T-cell (primary cell): ENCODE measurements at regions not wholly inside any gene's neighbourhood (a gene's known extent, or its start where the extent isn't known, plus 50 kb on each side); places are given as distances from the start of the nearest gene placed in this dataset.

Source experiments
- ATAC-seq, 4 experiments: fragments of 200-7000 bp in 3 of 4; fragments of 150-1000 bp in 1 of 4; cut with Tn5 transposase; replicated peaks in 1 of 4; 1 replicate in 3 of 4; 2 replicates in 1 of 4; pipeline ENCODE4 v1.10.0; 2021; ENCODE audit warnings: moderate library complexity in 3 of 4, mild to moderate bottlenecking in 2 of 4, moderate number of reproducible peaks in 1 of 4
- CTCF ChIA-PET, 2 donors: fragments of 300-600 bp; sonication (Branson Sonifier 250); formaldehyde crosslinking; loops; one replicate each; lab custom pipeline; 2022; ENCODE audit warnings: antibody characterized with exemption in 2 of 2; lab: Charles Lee
- POLR2A ChIA-PET, 2 donors: fragments of 300-600 bp; sonication (Branson Sonifier 250); formaldehyde crosslinking; loops; one replicate each; lab custom pipeline; 2022; ENCODE audit warnings: antibody characterized with exemption in 2 of 2; lab: Charles Lee
- DNase-seq, 35 experiments: peaks; one replicate each; pipeline versions ENCODE4 v3.0.0 to v3.0.0-alpha.2; 2013 to 2023
- H3K27ac ChIP-seq: one replicate; pipeline ENCODE4 v1.5.1; 2013; ENCODE audit warnings: low read length
- H3K27me3 ChIP-seq, 2 experiments: replicated peaks in 1 of 2; 1 replicate in 1 of 2; 2 replicates in 1 of 2; pipeline versions ENCODE4 v1.6.1 to v1.7.0; 2013; ENCODE audit warnings: low read length in 1 of 2, mixed read lengths in 1 of 2; ENCODE audit not compliant: control insufficient read depth in 2 of 2, insufficient read depth in 2 of 2; ENCODE audit errors: extremely low read depth in 1 of 2
- H3K36me3 ChIP-seq, 2 donors: 1 replicate in 1 of 2; 2 replicates in 1 of 2; pipeline versions ENCODE4 v1.6.1 to v1.7.0; 2013; ENCODE audit warnings: low read length in 1 of 2; ENCODE audit not compliant: control insufficient read depth in 2 of 2, insufficient read depth in 1 of 2; ENCODE audit errors: extremely low read depth in 1 of 2
- H3K4me1 ChIP-seq, 2 experiments: 1 replicate in 1 of 2; 2 replicates in 1 of 2; pipeline versions ENCODE4 v1.6.1 to v1.7.0; 2013; ENCODE audit warnings: low read length in 2 of 2, mixed read lengths in 1 of 2; ENCODE audit not compliant: insufficient read depth in 2 of 2, control insufficient read depth in 1 of 2; ENCODE audit errors: extremely low read depth in 1 of 2
- H3K4me3 ChIP-seq, 2 donors: 1 replicate in 1 of 2; 2 replicates in 1 of 2; pipeline versions ENCODE4 v1.5.1 to v1.7.0; 2013; ENCODE audit warnings: mild to moderate bottlenecking in 2 of 2, low read length in 1 of 2, moderate library complexity in 1 of 2; ENCODE audit not compliant: control insufficient read depth in 1 of 2; ENCODE audit errors: extremely low read depth in 1 of 2
- H3K9me3 ChIP-seq: 2 replicates; pipeline ENCODE4 v1.7.0; 2013
- H3K27ac Mint-ChIP-seq, 2 donors: one replicate each; pipeline ENCODE4 v1.8.0; 2020 to 2021; ENCODE audit warnings: mild to moderate bottlenecking in 2 of 2, mixed read lengths in 2 of 2
- H3K27me3 Mint-ChIP-seq, 2 donors: one replicate each; pipeline ENCODE4 v1.8.0; 2021 to 2022; ENCODE audit warnings: mixed read lengths in 2 of 2
- H3K36me3 Mint-ChIP-seq: one replicate; pipeline ENCODE4 v1.8.0; 2021; ENCODE audit warnings: mixed read lengths
- H3K4me1 Mint-ChIP-seq, 3 donors: one replicate each; pipeline ENCODE4 v1.8.0; 2020 to 2022; ENCODE audit warnings: mixed read lengths in 3 of 3, mild to moderate bottlenecking in 1 of 3
- H3K4me3 Mint-ChIP-seq, 3 donors: one replicate each; pipeline ENCODE4 v1.8.0; 2020 to 2022; ENCODE audit warnings: mild to moderate bottlenecking in 3 of 3, mixed read lengths in 3 of 3, moderate library complexity in 3 of 3
- H3K9me3 Mint-ChIP-seq, 3 donors: one replicate each; pipeline ENCODE4 v1.8.0; 2020 to 2022; ENCODE audit warnings: mixed read lengths in 3 of 3
- WGBS: methylation state at CpG from one replicate; pipeline ENCODE4 v1.1.5; 2013; ENCODE audit warnings: missing lambda C conversion rate; ENCODE audit not compliant: insufficient coverage; 5-methylcytosine and 5-hydroxymethylcytosine counted together

DNA sequence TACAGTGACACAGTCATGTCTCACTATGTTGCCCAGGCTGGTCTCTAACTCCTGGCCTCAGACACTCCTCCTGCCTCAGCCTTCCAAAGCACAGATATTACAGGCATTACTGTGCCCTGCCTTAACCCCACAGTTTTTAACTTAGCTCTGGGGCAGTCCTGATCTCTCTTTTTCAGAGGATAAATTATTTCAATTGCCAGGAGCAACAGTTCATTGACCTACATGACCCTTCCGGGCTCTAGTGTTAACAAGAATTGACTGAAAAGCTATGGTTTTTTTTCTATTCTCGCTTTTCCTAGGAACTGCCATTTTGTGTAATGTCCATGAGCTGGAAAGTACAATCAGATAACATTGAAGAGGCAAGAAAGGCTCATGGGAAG lies 92.8 kb downstream of the HNRNPLL start:
- H3K27ac ChIP-seq = no peak overlapping the region
- Mint-ChIP-seq H3K4me1 (peaks cover 4 to 5% (median 5%) of the 10 kb centered on the region in 3 donors), H3K27me3 (peaks cover 0 to 8% of the 10 kb centered on the region in 2 donors), H3K36me3 (no peaks in the 10 kb centered on the region), H3K9me3 (no peaks in the 10 kb centered on the region), H3K27ac (no peak overlapping the region), H3K4me3 (no peak overlapping the region)
- ChIA-PET POLR2A (no interaction called here), CTCF (interaction anchor here (0.5 to 3.4 kb wide), 7 partner anchors 144 to 528 kb away, joined by 3 to 113 read pairs (median 4); no protein-coding TSS in a partner anchor)
- DNase-seq (no peak), ATAC-seq (no peak)
- no peaks in the 10 kb centered on the region for H3K9me3 ChIP-seq
- H3K27me3 ChIP-seq = peaks cover 0 to 13% of the 10 kb centered on the region in 2 experiments
- no peaks in the 10 kb centered on the region for H3K36me3 ChIP-seq
- H3K4me3 ChIP-seq = no peak overlapping the region
- peaks cover 0 to 6% of the 10 kb centered on the region in 2 experiments for H3K4me1 ChIP-seq
- WGBS = no CpG with 5 or more reads among the region's 2 CpGs

DNA sequence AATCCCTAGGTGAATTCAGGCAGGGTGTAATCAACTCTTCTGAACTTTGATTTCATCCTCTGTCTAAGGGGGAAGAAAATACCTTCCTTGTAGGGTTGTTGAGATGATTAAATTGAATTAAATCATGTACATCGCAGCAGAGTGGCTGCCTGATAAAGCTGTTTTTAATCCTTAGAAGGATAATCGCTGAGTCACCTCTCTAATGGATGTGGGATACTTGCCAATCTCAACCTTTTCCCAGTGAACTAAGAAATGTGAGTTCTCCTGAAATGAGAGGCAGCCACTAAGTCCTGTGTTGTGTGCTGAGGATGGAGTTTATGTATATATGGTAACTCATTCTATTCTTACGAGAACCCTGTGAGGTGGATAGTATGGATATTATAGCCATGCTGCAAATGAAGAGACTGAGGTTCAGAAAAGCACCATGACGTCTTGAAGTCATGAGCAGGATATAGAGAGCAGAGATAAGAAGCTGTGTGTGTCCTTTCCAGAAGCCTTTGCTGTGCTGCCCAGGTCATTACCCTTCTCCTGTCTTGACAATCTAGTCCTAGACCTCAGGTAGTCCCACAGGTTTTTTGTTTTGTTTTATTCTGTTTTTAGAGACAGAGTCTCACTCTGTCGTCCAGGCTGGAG lies 93.3 kb downstream of the HNRNPLL start:
- Mint-ChIP-seq H3K4me3 (no peak overlapping the region), H3K9me3 (no peaks in the 10 kb centered on the region), H3K27me3 (peaks cover 0 to 8% of the 10 kb centered on the region in 2 donors), H3K27ac (no peak overlapping the region), H3K4me1 (peaks cover 4 to 5% (median 5%) of the 10 kb centered on the region in 3 donors), H3K36me3 (no peaks in the 10 kb centered on the region)
- Histone ChIP-seq H3K36me3 (no peaks in the 10 kb centered on the region), H3K4me1 (peaks cover 0 to 6% of the 10 kb centered on the region in 2 experiments), H3K9me3 (no peaks in the 10 kb centered on the region), H3K27ac (no peak overlapping the region), H3K4me3 (no peak overlapping the region), H3K27me3 (peaks cover 0 to 13% of the 10 kb centered on the region in 2 experiments)
- ChIA-PET CTCF (interaction anchor here (0.5 to 3.4 kb wide), 10 partner anchors 126 to 527 kb away, joined by 3 to 113 read pairs (median 4); no protein-coding TSS in a partner anchor), POLR2A (no interaction called here)
- WGBS = 100% methylated on average over 1 of the region's 5 CpGs
- ATAC-seq = no peak
- DNase-seq = no peak

DNA sequence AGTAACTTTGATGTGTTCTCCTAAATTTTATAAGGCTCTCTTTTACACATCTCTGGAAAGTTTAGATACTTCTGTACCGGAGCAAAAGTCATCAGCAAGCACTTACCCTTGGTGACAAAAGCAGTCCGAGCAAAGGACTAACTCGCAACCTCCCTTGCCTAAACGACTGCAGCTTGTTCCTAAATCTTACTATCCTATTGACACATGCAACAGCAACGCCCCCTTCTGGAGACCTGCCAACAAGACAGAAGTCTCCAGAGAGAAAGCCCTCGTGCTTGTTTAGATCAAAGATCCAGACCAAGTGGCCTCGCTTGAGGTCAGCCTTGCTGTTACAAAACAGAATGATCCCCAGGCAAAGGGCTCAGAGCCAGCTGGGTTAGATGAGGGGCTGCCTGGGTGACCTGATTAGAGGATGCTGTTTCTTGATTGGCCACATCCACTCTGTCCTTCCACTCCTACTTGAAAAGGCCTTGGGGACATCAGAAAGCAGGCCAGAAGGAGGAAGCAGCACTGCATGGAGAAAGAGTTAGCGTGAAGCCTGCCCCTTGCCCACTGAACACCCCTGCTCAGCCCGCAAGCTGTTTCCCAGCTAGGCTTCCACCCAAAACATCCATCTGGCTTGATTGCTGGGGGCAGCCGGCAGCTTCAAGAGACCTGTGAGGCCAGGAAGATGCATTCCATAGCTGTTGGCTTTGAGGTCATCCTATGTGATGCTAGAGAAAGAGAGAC lies 94.3 kb downstream of the HNRNPLL start:
- DNase-seq = peak; percentile 40 to 85 (median 72)
- ChIA-PET CTCF (interaction anchor here (0.5 to 3.4 kb wide), 40 partner anchors 10 to 534 kb away, joined by 3 to 113 read pairs (median 4); no protein-coding TSS in a partner anchor), POLR2A (interaction anchor here (0.6 to 0.8 kb wide), 4 partner anchors 134 to 193 kb away, joined by 3 to 4 read pairs (median 3); no protein-coding TSS in a partner anchor)
- H3K27me3 Mint-ChIP-seq = peaks cover 0 to 8% of the 10 kb centered on the region in 2 donors
- H3K27ac ChIP-seq = no peak overlapping the region
- ATAC-seq = peak; percentile 55 to 81 (median 68)
- no peak overlapping the region for H3K27ac Mint-ChIP-seq
- peaks cover 0 to 17% of the 10 kb centered on the region in 2 experiments for H3K27me3 ChIP-seq
- no peak overlapping the region for H3K4me3 Mint-ChIP-seq
- H3K4me1 ChIP-seq = peaks cover 0 to 6% of the 10 kb centered on the region in 2 experiments
- no peaks in the 10 kb centered on the region for H3K9me3 ChIP-seq
- no peaks in the 10 kb centered on the region for H3K9me3 Mint-ChIP-seq
- H3K4me1 Mint-ChIP-seq = peaks cover 4 to 5% (median 5%) of the 10 kb centered on the region in 3 donors
- WGBS = 37% methylated on average over 3 of the region's 10 CpGs
- no peaks in the 10 kb centered on the region for H3K36me3 Mint-ChIP-seq
- H3K4me3 ChIP-seq = no peak overlapping the region
- no peaks in the 10 kb centered on the region for H3K36me3 ChIP-seq

DNA sequence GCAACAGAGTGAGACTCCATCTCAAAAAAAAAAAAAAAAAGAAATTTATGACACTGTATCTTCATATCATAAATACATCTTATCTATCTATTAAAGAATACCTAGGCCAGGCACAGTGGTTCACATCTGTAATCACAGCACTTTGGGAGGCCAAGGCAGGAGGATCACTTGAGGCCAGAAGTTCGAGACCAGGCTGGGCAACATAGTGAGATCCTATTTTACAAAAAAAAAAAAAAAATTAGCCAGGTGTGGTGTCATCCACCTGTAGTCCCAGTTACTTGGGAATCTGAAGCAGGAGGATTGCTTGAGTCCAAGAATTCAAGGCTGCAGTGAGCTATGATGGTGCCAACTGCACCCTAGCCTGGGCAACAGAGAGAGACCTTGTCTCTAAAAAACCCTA lies 95.0 kb downstream of the HNRNPLL start:
- no CpG with 5 or more reads among the region's 1 CpG for WGBS
- H3K9me3 ChIP-seq = no peaks in the 10 kb centered on the region
- no peak for ATAC-seq
- H3K36me3 ChIP-seq = no peaks in the 10 kb centered on the region
- peaks cover 0 to 6% of the 10 kb centered on the region in 2 experiments for H3K4me1 ChIP-seq
- H3K27me3 ChIP-seq = peaks cover 0 to 17% of the 10 kb centered on the region in 2 experiments
- H3K4me3 ChIP-seq = no peak overlapping the region
- peaks cover 0 to under 1% (median under 1%) of the 10 kb centered on the region in 3 donors for H3K9me3 Mint-ChIP-seq
- DNase-seq = no peak
- peaks cover 4 to 5% (median 5%) of the 10 kb centered on the region in 3 donors for H3K4me1 Mint-ChIP-seq
- CTCF ChIA-PET = interaction anchor here (0.5 to 3.4 kb wide), 38 partner anchors 9 to 923 kb away, joined by 3 to 113 read pairs (median 4); no protein-coding TSS in a partner anchor
- H3K27me3 Mint-ChIP-seq = peaks cover 0 to 8% of the 10 kb centered on the region in 2 donors
- no peaks in the 10 kb centered on the region for H3K36me3 Mint-ChIP-seq
- no peak overlapping the region for H3K4me3 Mint-ChIP-seq
- no peak overlapping the region for H3K27ac ChIP-seq
- no peak overlapping the region for H3K27ac Mint-ChIP-seq
- POLR2A ChIA-PET = interaction anchor here (0.6 to 0.8 kb wide), 4 partner anchors 133 to 192 kb away, joined by 3 to 4 read pairs (median 3); no protein-coding TSS in a partner anchor

DNA sequence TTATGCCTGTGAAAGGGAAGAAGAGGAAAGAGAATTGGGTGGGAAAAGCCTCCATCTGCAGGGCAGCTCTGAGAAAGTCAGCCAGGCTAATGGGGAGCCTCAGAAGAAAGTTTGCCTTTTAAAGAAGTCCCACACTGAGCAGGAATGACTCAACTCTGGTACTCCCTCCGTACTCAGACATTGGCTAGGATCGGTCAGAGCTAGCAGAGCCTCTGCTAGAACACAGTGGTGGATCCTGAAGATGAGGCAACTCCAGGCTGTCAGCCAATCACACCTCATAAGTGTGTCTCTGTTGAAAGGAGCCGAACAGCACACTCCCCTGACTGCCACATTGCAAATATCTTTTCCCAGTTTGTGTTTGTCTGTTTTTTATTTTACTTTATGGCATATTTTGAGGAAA lies 96.9 kb downstream of the HNRNPLL start:
- H3K27me3 Mint-ChIP-seq = peaks cover 6 to 10% of the 10 kb centered on the region in 2 donors
- H3K9me3 ChIP-seq = no peaks in the 10 kb centered on the region
- H3K4me1 ChIP-seq = peaks cover 0 to 6% of the 10 kb centered on the region in 2 experiments
- H3K36me3 ChIP-seq = no peaks in the 10 kb centered on the region
- H3K36me3 Mint-ChIP-seq = no peaks in the 10 kb centered on the region
- CTCF ChIA-PET = interaction anchor here in 1 of 2 donors (1.5 kb wide), 1 partner anchor 191 kb away, joined by 6 read pairs; no protein-coding TSS in a partner anchor
- peaks cover 4 to 5% (median 5%) of the 10 kb centered on the region in 3 donors for H3K4me1 Mint-ChIP-seq
- no peak overlapping the region for H3K4me3 ChIP-seq
- WGBS = no CpG with 5 or more reads among the region's 3 CpGs
- ATAC-seq (no peak), DNase-seq (no peak)
- H3K4me3 Mint-ChIP-seq = no peak overlapping the region
- POLR2A ChIA-PET = no interaction called here
- peaks cover 0 to 4% (median 3%) of the 10 kb centered on the region in 3 donors for H3K9me3 Mint-ChIP-seq
- no peak overlapping the region for H3K27ac ChIP-seq
- peaks cover 0 to 16% of the 10 kb centered on the region in 2 experiments for H3K27me3 ChIP-seq
- H3K27ac Mint-ChIP-seq = no peak overlapping the region

DNA sequence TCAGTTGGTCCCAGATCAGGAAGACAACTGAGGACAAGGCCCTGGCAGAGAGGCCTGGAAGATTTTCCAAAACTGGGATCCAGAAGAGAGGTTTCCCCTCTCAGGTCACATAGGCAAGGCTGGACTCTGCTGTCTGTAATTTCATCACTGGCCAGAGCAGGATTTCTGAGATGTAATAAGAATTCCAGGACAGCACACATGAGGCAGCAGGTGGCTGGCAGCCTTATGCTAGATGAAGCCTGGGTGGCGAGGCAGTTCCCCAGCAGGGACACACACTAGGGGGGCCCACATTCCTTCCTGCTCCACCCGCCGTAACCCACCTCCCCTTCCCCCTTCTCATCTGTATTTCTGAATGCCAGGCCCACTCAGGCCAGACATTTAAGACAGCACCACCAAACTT lies 98.6 kb downstream of the HNRNPLL start:
- Mint-ChIP-seq H3K4me3 (no peak overlapping the region), H3K4me1 (peaks cover 4 to 5% (median 5%) of the 10 kb centered on the region in 3 donors), H3K27ac (no peak overlapping the region), H3K9me3 (peaks cover 0 to 4% (median 3%) of the 10 kb centered on the region in 3 donors), H3K36me3 (no peaks in the 10 kb centered on the region), H3K27me3 (peaks cover 13 to 16% of the 10 kb centered on the region in 2 donors)
- CTCF ChIA-PET = interaction anchor here in 1 of 2 donors (0.7 kb wide), 1 partner anchor 1363 kb away, joined by 3 read pairs; no protein-coding TSS in a partner anchor
- Histone ChIP-seq H3K9me3 (no peaks in the 10 kb centered on the region), H3K27me3 (peaks cover 0 to 23% of the 10 kb centered on the region in 2 experiments), H3K4me1 (peaks cover 0 to 6% of the 10 kb centered on the region in 2 experiments), H3K27ac (no peak overlapping the region), H3K36me3 (no peaks in the 10 kb centered on the region), H3K4me3 (no peak overlapping the region)
- DNase-seq (no peak), ATAC-seq (no peak)
- POLR2A ChIA-PET = no interaction called here
- 100% methylated on average over 1 of the region's 3 CpGs for WGBS
